ENCODE measurements at regions not wholly inside any gene's neighbourhood (a gene's known extent, or its start where the extent isn't known, plus 50 kb on each side); places are given as distances from the start of the nearest gene placed in this dataset.

- H3K27ac Mint-ChIP-seq: no peak overlapping the region
- H3K9me3 Mint-ChIP-seq: no peaks in the 10 kb centered on the region
- no peaks in the 10 kb centered on the region for H3K36me3 Mint-ChIP-seq (ENCODE audit: low read depth)
- H3K4me1 Mint-ChIP-seq (ENCODE audit: low read depth): no peaks in the 10 kb centered on the region
- H3K27me3 Mint-ChIP-seq: peaks cover 9% of the 10 kb centered on the region
- intact Hi-C loops (cut with micrococcal nuclease): no loop called here
- H3K4me3 Mint-ChIP-seq: no peak overlapping the region
Observed at GRCh38 chr7:25575634-25576033, 347.3 kb upstream of the NPVF start.

- intact Hi-C loops (cut with micrococcal nuclease): no loop called here
- Mint-ChIP-seq H3K9me3 (no peaks in the 10 kb centered on the region), H3K4me3 (no peak overlapping the region), H3K27me3 (peaks cover 13% of the 10 kb centered on the region), H3K27ac (no peak overlapping the region), H3K36me3 (ENCODE audit: low read depth) (no peaks in the 10 kb centered on the region), H3K4me1 (ENCODE audit: low read depth) (peaks cover 6% of the 10 kb centered on the region)
Observed at GRCh38 chr7:25578991-25579777, 350.9 kb upstream of the NPVF start.

GRCh38 chr7:25579778-25580075 lies 351.4 kb upstream of the NPVF start:
- H3K9me3 Mint-ChIP-seq: no peaks in the 10 kb centered on the region
- intact Hi-C loops (cut with micrococcal nuclease): no loop called here
- H3K27me3 Mint-ChIP-seq: peaks cover 13% of the 10 kb centered on the region
- no peak overlapping the region for H3K4me3 Mint-ChIP-seq
- H3K27ac Mint-ChIP-seq: no peak overlapping the region
- H3K36me3 Mint-ChIP-seq (ENCODE audit: low read depth): no peaks in the 10 kb centered on the region
- H3K4me1 Mint-ChIP-seq (ENCODE audit: low read depth): peaks cover 10% of the 10 kb centered on the region

- H3K27me3 Mint-ChIP-seq: peaks cover 13% of the 10 kb centered on the region
- H3K4me3 Mint-ChIP-seq: no peak overlapping the region
- peaks cover 10% of the 10 kb centered on the region for H3K4me1 Mint-ChIP-seq (ENCODE audit: low read depth)
- no peaks in the 10 kb centered on the region for H3K36me3 Mint-ChIP-seq (ENCODE audit: low read depth)
- H3K9me3 Mint-ChIP-seq: no peaks in the 10 kb centered on the region
- H3K27ac Mint-ChIP-seq: no peak overlapping the region
- intact Hi-C loops (cut with micrococcal nuclease): no loop called here
Observed at GRCh38 chr7:25580141-25580540, 351.9 kb upstream of the NPVF start.

- intact Hi-C loops (cut with micrococcal nuclease): no loop called here
- Mint-ChIP-seq H3K4me1 (ENCODE audit: low read depth) (peaks cover 10% of the 10 kb centered on the region), H3K27ac (no peak overlapping the region), H3K27me3 (peaks cover 16% of the 10 kb centered on the region), H3K36me3 (ENCODE audit: low read depth) (no peaks in the 10 kb centered on the region), H3K9me3 (no peaks in the 10 kb centered on the region), H3K4me3 (no peak overlapping the region)
Observed at GRCh38 chr7:25583621-25584020, 355.3 kb upstream of the NPVF start.

GRCh38 chr7:25584112-25584938 lies 356.0 kb upstream of the NPVF start:
- Mint-ChIP-seq H3K4me3 (no peak overlapping the region), H3K27ac (no peak overlapping the region), H3K4me1 (ENCODE audit: low read depth) (peaks cover 10% of the 10 kb centered on the region), H3K27me3 (peaks cover 14% of the 10 kb centered on the region), H3K36me3 (ENCODE audit: low read depth) (no peaks in the 10 kb centered on the region), H3K9me3 (no peaks in the 10 kb centered on the region)
- intact Hi-C loops (cut with micrococcal nuclease): no loop called here

GRCh38 chr7:25586513-25586912 lies 358.2 kb upstream of the NPVF start:
- no peaks in the 10 kb centered on the region for H3K9me3 Mint-ChIP-seq
- no peaks in the 10 kb centered on the region for H3K36me3 Mint-ChIP-seq (ENCODE audit: low read depth)
- peaks cover 8% of the 10 kb centered on the region for H3K27me3 Mint-ChIP-seq
- no peak overlapping the region for H3K27ac Mint-ChIP-seq
- intact Hi-C loops (cut with micrococcal nuclease): no loop called here
- H3K4me1 Mint-ChIP-seq (ENCODE audit: low read depth): peaks cover 10% of the 10 kb centered on the region
- H3K4me3 Mint-ChIP-seq: no peak overlapping the region

- Mint-ChIP-seq H3K4me3 (no peak overlapping the region), H3K4me1 (ENCODE audit: low read depth) (peaks cover 6% of the 10 kb centered on the region)
Observed at GRCh38 chr7:25594122-25594521, 365.8 kb upstream of the NPVF start.

GRCh38 chr7:25594728-25595127 lies 366.4 kb upstream of the NPVF start:
- Mint-ChIP-seq H3K4me1 (ENCODE audit: low read depth) (peaks cover 6% of the 10 kb centered on the region), H3K27me3 (peaks cover 6% of the 10 kb centered on the region), H3K27ac (no peak overlapping the region), H3K9me3 (no peaks in the 10 kb centered on the region), H3K36me3 (ENCODE audit: low read depth) (no peaks in the 10 kb centered on the region), H3K4me3 (no peak overlapping the region)
- intact Hi-C loops (cut with micrococcal nuclease): no loop called here

More at GRCh38 chr7:25594122-25594521, 365.8 kb upstream of the NPVF start:
- H3K27me3 Mint-ChIP-seq: peaks cover 6% of the 10 kb centered on the region
- intact Hi-C loops (cut with micrococcal nuclease): no loop called here
- H3K36me3 Mint-ChIP-seq (ENCODE audit: low read depth): no peaks in the 10 kb centered on the region
- H3K27ac Mint-ChIP-seq: no peak overlapping the region
- H3K9me3 Mint-ChIP-seq: no peaks in the 10 kb centered on the region

- H3K4me1 Mint-ChIP-seq (ENCODE audit: low read depth): peaks cover 6% of the 10 kb centered on the region
- no peaks in the 10 kb centered on the region for H3K9me3 Mint-ChIP-seq
- no peaks in the 10 kb centered on the region for H3K36me3 Mint-ChIP-seq (ENCODE audit: low read depth)
- no peak overlapping the region for H3K27ac Mint-ChIP-seq
- intact Hi-C loops (cut with micrococcal nuclease): no loop called here
- no peak overlapping the region for H3K4me3 Mint-ChIP-seq
- peaks cover 2% of the 10 kb centered on the region for H3K27me3 Mint-ChIP-seq
Observed at GRCh38 chr7:25595996-25596395, 367.7 kb upstream of the NPVF start.

GRCh38 chr7:25596443-25596842 lies 368.2 kb upstream of the NPVF start:
- no peak overlapping the region for H3K4me3 Mint-ChIP-seq
- no peaks in the 10 kb centered on the region for H3K36me3 Mint-ChIP-seq (ENCODE audit: low read depth)
- H3K27me3 Mint-ChIP-seq: peaks cover 4% of the 10 kb centered on the region
- intact Hi-C loops (cut with micrococcal nuclease): no loop called here
- no peak overlapping the region for H3K27ac Mint-ChIP-seq
- H3K9me3 Mint-ChIP-seq: no peaks in the 10 kb centered on the region
- H3K4me1 Mint-ChIP-seq (ENCODE audit: low read depth): peaks cover 6% of the 10 kb centered on the region

GRCh38 chr7:25597946-25598345 lies 369.7 kb upstream of the NPVF start:
- H3K36me3 Mint-ChIP-seq (ENCODE audit: low read depth): no peaks in the 10 kb centered on the region
- no peaks in the 10 kb centered on the region for H3K9me3 Mint-ChIP-seq
- intact Hi-C loops (cut with micrococcal nuclease): no loop called here
- no peak overlapping the region for H3K27ac Mint-ChIP-seq
- H3K4me1 Mint-ChIP-seq (ENCODE audit: low read depth): peaks cover 6% of the 10 kb centered on the region
- no peak overlapping the region for H3K4me3 Mint-ChIP-seq
- peaks cover 5% of the 10 kb centered on the region for H3K27me3 Mint-ChIP-seq

- no peak overlapping the region for H3K27ac Mint-ChIP-seq
- peaks cover 13% of the 10 kb centered on the region for H3K27me3 Mint-ChIP-seq
- no peak overlapping the region for H3K4me3 Mint-ChIP-seq
- peaks cover 6% of the 10 kb centered on the region for H3K4me1 Mint-ChIP-seq (ENCODE audit: low read depth)
- no peaks in the 10 kb centered on the region for H3K36me3 Mint-ChIP-seq (ENCODE audit: low read depth)
- intact Hi-C loops (cut with micrococcal nuclease): no loop called here
- no peaks in the 10 kb centered on the region for H3K9me3 Mint-ChIP-seq
Observed at GRCh38 chr7:25598765-25599164, 370.5 kb upstream of the NPVF start.

- H3K4me1 Mint-ChIP-seq (ENCODE audit: low read depth): peaks cover 6% of the 10 kb centered on the region
- intact Hi-C loops (cut with micrococcal nuclease): no loop called here
- H3K27me3 Mint-ChIP-seq: peaks cover 17% of the 10 kb centered on the region
- no peaks in the 10 kb centered on the region for H3K36me3 Mint-ChIP-seq (ENCODE audit: low read depth)
- no peak overlapping the region for H3K27ac Mint-ChIP-seq
- H3K4me3 Mint-ChIP-seq: no peak overlapping the region
- H3K9me3 Mint-ChIP-seq: no peaks in the 10 kb centered on the region
Observed at GRCh38 chr7:25600262-25600920, 372.1 kb upstream of the NPVF start.

Data from dendritic cell treated with granulocyte-macrophage colony-stimulating factor and Interleukin-4, amounts not matched to agents 40 ng/mL and 50 ng/mL, for 4 days (primary cell).